DND-41 (cell line): ENCODE measurements at regions not wholly inside any gene's neighbourhood (a gene's known extent, or its start where the extent isn't known, plus 50 kb on each side); places are given as distances from the start of the nearest gene placed in this dataset.

Experiments
- CTCF ChIP-seq: IDR thresholded peaks from 2 replicates; pipeline ENCODE4 v1.5.1; 2012; ENCODE audit warnings: borderline replicate concordance, low read length, moderate library complexity, mild to moderate bottlenecking; ENCODE audit not compliant: poor library complexity, severe bottlenecking; ENCODE audit errors: extremely low read depth
- EZH2 ChIP-seq: IDR thresholded peaks from 3 replicates; pipeline ENCODE4 v1.6.1; 2012; ENCODE audit warnings: borderline replicate concordance, low read depth, mild to moderate bottlenecking, moderate library complexity, low read length, inconsistent platforms; ENCODE audit not compliant: severe bottlenecking

- no peak for TF ChIP-seq EZH2
- no peak for TF ChIP-seq CTCF
Observed at GRCh38 chr20:40758790-40759189, 69.8 kb upstream of the MAFB start.
